T-helper 17 cell (primary cell): ENCODE measurements at regions not wholly inside any gene's neighbourhood (a gene's known extent, or its start where the extent isn't known, plus 50 kb on each side); places are given as distances from the start of the nearest gene placed in this dataset.

Experiments used
- ATAC-seq: fragments of 150-1000 bp; cut with Tn5 transposase; 2 replicates; pipeline ENCODE4 v1.10.0; 2021; ENCODE audit warnings: mild to moderate bottlenecking, moderate library complexity
- DNase-seq, 3 donors: peaks; one replicate each; pipeline versions ENCODE4 v3.0.0 to v3.0.0-alpha.2; 2020 to 2021
- H3K9me3 ChIP-seq: one replicate; pipeline ENCODE4 v1.7.0; 2013; ENCODE audit warnings: low read length, mild to moderate bottlenecking; ENCODE audit not compliant: control insufficient read depth, poor library complexity, severe bottlenecking
- H3K27ac Mint-ChIP-seq: one replicate; pipeline ENCODE4 v1.8.0; 2022; ENCODE audit warnings: mild to moderate bottlenecking, moderate library complexity, mixed read lengths
- H3K27me3 Mint-ChIP-seq: one replicate; pipeline ENCODE4 v1.8.0; 2022; ENCODE audit warnings: mixed read lengths
- H3K36me3 Mint-ChIP-seq: one replicate; pipeline ENCODE4 v1.8.0; 2022; ENCODE audit warnings: low read depth, mixed read lengths
- H3K4me1 Mint-ChIP-seq: one replicate; pipeline ENCODE4 v1.8.0; 2022; ENCODE audit warnings: mild to moderate bottlenecking, mixed read lengths
- H3K4me3 Mint-ChIP-seq: one replicate; pipeline ENCODE4 v1.8.0; 2022; ENCODE audit warnings: mild to moderate bottlenecking, moderate library complexity, mixed read lengths

DNA sequence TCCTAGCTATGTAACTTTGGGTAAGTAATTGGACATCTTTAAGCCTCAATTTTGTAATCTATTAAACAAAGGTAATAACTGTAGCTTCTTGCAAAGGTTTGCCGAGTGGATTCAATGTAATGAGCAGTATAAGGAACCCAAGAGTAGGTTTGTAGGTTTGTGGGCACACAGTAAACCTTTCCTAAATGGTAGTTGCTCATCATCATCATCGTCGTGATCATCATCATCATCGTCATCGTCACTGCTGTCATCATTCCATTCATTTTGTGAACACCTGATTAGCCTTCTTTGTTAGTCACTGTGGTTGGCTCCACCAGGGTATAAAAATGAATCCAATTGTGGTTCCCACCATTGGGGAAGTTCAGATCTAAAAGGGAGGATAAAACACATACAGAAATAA is 223.1 kb upstream of the KIRREL3 start:
- H3K9me3 ChIP-seq = no peaks in the 10 kb centered on the region
- DNase-seq (no peak), ATAC-seq (no peak)
- H3K27ac Mint-ChIP-seq = no peak overlapping the region
- no peak overlapping the region for H3K4me3 Mint-ChIP-seq
- no peaks in the 10 kb centered on the region for H3K4me1 Mint-ChIP-seq
- H3K27me3 Mint-ChIP-seq = no peaks in the 10 kb centered on the region
- no peaks in the 10 kb centered on the region for H3K36me3 Mint-ChIP-seq

- DNase-seq (no peak), ATAC-seq (no peak)
- Mint-ChIP-seq H3K4me3 (no peak overlapping the region), H3K36me3 (no peaks in the 10 kb centered on the region), H3K4me1 (no peaks in the 10 kb centered on the region), H3K27me3 (no peaks in the 10 kb centered on the region), H3K27ac (no peak overlapping the region)
- H3K9me3 ChIP-seq = no peaks in the 10 kb centered on the region
These were observed 222.5 kb upstream of the KIRREL3 start for GRCh38 chr11:127223026-127223425.

DNA sequence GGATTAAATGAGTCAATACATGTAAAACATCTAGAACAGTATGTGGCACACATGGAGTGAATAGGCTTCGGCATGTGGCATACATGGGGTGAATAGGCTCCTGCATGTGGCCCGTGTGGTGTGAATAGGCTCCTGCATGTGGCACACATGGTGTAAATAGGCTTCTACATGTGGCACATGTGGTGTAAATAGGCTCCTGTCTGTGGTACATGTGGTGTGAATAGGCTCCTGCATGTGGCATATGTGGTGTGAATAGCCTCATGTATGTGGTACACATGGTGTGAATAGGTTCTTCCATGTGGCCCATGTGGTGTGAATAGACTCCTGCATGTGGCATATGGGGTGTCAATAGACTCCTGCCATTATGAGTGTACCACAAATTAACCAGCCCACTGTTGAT is 219.1 kb upstream of the KIRREL3 start:
- H3K9me3 ChIP-seq = no peaks in the 10 kb centered on the region
- Mint-ChIP-seq H3K4me1 (no peaks in the 10 kb centered on the region), H3K27ac (no peak overlapping the region), H3K4me3 (no peak overlapping the region), H3K27me3 (no peaks in the 10 kb centered on the region), H3K36me3 (no peaks in the 10 kb centered on the region)
- DNase-seq (no peak), ATAC-seq (no peak)

GRCh38 chr11:127218275-127218608 is 217.7 kb upstream of the KIRREL3 start:
- Mint-ChIP-seq H3K4me1 (no peaks in the 10 kb centered on the region), H3K27me3 (no peaks in the 10 kb centered on the region), H3K27ac (no peak overlapping the region), H3K36me3 (no peaks in the 10 kb centered on the region), H3K4me3 (no peak overlapping the region)
- DNase-seq = no peak
- ATAC-seq = no peak
- no peaks in the 10 kb centered on the region for H3K9me3 ChIP-seq

DNA sequence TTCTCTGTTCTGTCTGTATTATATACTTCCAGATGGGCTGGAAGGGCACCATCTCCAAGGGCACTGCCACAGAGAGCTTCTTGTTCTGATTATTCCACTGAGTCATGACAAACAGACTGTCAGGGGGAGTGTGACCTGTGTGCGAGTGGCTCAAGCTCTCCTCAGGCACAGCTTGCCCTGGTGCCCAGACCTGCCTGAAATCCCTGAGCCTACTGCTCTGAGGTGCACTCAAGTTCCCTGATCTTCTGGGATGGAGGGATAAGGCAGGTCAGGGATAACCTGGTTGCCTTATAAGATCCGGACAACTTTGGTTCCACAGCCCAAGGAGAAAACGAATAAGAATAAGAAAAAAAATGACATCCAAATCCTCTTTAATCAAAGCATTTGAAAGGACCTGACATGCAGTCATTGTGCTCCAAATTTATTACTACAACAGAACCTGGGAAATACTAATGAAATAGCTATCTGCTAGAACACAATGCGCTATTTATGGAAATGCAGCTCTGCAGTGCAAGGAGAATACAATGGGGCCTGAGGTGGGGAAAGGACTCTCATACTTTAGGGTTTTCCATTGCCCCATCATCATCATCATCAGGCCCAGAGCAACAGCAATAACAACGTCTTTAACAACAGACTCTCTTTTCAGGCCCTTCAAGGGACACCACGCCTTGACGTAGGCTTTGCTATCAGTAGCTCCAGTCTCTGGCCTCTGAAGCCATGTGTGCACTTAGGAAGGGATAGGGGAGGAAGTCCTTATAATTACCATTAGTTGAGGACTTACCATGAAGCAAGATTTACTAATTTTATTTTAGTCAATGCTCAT is 217.1 kb upstream of the KIRREL3 start:
- ATAC-seq = no peak
- Mint-ChIP-seq H3K4me1 (no peaks in the 10 kb centered on the region), H3K36me3 (no peaks in the 10 kb centered on the region), H3K4me3 (no peak overlapping the region), H3K27me3 (no peaks in the 10 kb centered on the region), H3K27ac (no peak overlapping the region)
- no peaks in the 10 kb centered on the region for H3K9me3 ChIP-seq
- no peak for DNase-seq

- ATAC-seq (no peak), DNase-seq (no peak)
- Mint-ChIP-seq H3K27ac (no peak overlapping the region), H3K4me1 (peaks cover 2% of the 10 kb centered on the region), H3K36me3 (no peaks in the 10 kb centered on the region), H3K27me3 (no peaks in the 10 kb centered on the region), H3K4me3 (no peak overlapping the region)
- no peaks in the 10 kb centered on the region for H3K9me3 ChIP-seq
These were observed 205.2 kb upstream of the KIRREL3 start for GRCh38 chr11:127205688-127206217.

- no peaks in the 10 kb centered on the region for H3K9me3 ChIP-seq
- no peak overlapping the region for H3K4me3 Mint-ChIP-seq
- no peaks in the 10 kb centered on the region for H3K36me3 Mint-ChIP-seq
- no peaks in the 10 kb centered on the region for H3K27me3 Mint-ChIP-seq
- ATAC-seq = no peak
- DNase-seq = no peak
- H3K4me1 Mint-ChIP-seq = no peaks in the 10 kb centered on the region
- H3K27ac Mint-ChIP-seq = no peak overlapping the region
These were observed 202.9 kb upstream of the KIRREL3 start for GRCh38 chr11:127203490-127203889.

DNA sequence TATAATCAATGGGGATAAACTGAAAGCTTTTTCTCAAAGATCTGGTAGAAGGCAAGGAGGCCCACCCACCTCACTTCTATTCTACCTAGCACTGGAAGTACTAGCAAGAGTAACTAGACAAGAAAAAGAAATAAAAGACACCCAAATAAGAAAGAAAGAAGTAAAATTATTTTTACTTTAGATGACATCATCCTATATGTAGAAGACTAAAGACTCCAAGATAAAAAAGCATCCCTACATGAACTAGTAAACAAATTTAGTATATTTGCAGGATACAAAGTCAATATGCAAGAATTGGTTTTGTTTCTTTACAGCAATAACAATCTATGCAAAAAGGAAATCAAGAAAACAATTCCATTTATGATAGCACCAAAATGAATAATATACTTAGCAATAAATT is 201.5 kb upstream of the KIRREL3 start:
- ATAC-seq = no peak
- H3K4me3 Mint-ChIP-seq = no peak overlapping the region
- H3K27me3 Mint-ChIP-seq = no peaks in the 10 kb centered on the region

DNA sequence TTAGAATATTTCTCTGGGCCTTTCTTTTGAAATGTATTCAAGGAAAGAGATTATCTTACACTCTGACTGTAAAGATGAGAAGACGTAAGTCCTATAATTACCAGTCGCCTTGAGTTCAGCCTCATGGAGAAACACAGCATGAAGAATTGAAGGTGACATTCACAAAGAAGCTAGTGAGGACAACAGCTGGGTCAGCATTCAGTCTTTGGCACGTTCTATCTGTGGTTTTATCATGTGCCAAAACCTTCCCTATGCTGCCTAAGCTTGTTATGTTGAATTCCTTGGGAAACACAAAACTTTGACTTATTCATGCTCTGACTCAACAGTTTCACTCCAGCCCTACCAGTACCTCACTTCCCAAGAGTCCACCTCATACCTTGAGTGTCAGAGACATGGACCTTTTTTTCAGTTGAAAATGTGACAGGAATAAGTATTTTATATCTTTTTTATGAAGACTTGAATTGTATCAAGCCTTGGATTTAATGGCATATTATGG is 198.8 kb upstream of the KIRREL3 start:
- Mint-ChIP-seq H3K4me3 (no peak overlapping the region), H3K4me1 (no peaks in the 10 kb centered on the region), H3K27ac (no peak overlapping the region), H3K27me3 (no peaks in the 10 kb centered on the region), H3K36me3 (no peaks in the 10 kb centered on the region)
- ATAC-seq = no peak
- H3K9me3 ChIP-seq = no peaks in the 10 kb centered on the region
- no peak for DNase-seq

More for the DNA sequence above, 201.5 kb upstream of the KIRREL3 start:
- Mint-ChIP-seq H3K36me3 (no peaks in the 10 kb centered on the region), H3K4me1 (no peaks in the 10 kb centered on the region), H3K27ac (no peak overlapping the region)
- DNase-seq = no peak
- H3K9me3 ChIP-seq = no peaks in the 10 kb centered on the region

GRCh38 chr11:127195501-127196120 is 195.0 kb upstream of the KIRREL3 start:
- ATAC-seq (no peak), DNase-seq (no peak)
- no peaks in the 10 kb centered on the region for H3K36me3 Mint-ChIP-seq
- H3K9me3 ChIP-seq = no peaks in the 10 kb centered on the region
- no peaks in the 10 kb centered on the region for H3K4me1 Mint-ChIP-seq
- H3K4me3 Mint-ChIP-seq = no peak overlapping the region
- H3K27ac Mint-ChIP-seq = no peak overlapping the region
- H3K27me3 Mint-ChIP-seq = no peaks in the 10 kb centered on the region

DNA sequence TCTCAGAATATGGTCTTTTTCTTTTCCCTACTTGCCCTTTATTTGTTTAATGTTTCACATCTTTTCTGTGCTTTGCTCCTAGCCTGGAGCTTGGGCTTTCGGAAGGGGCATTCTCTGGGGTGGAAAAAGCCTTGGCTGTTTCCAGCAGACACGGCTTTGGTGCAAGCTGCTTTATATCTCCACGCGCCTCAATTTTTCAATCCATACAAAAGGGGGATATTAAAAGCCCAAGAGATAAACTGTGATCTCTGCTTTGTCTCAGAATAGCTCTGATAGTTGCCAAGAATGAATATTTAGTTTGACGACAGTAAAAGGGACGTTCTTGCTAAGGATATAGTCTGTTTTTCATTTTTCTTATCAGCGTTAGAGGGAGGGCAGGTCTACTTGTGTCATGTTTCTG is 194.0 kb upstream of the KIRREL3 start:
- ATAC-seq (no peak), DNase-seq (no peak)
- H3K9me3 ChIP-seq = no peaks in the 10 kb centered on the region
- Mint-ChIP-seq H3K4me1 (no peaks in the 10 kb centered on the region), H3K27ac (no peak overlapping the region), H3K27me3 (no peaks in the 10 kb centered on the region), H3K36me3 (no peaks in the 10 kb centered on the region), H3K4me3 (no peak overlapping the region)

DNA sequence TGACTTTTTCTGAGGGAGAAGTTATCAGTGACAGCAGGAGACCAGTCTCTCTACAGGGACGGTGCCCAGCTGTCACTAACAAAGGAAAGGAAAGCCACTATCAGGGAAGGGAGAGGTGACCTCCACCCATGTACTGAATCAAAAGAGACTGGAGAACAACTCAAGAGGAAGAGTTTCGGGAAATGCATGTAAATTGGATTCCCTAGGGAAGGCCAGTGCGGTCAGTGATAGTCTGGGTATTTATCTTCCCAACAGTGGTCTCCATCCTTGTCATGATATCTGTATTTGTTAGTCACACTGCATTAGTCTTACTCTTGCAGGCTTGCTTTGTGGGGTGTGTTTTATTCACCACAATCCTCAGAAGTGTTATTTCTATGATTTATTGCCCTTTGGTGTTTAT is 193.4 kb upstream of the KIRREL3 start:
- DNase-seq = no peak
- Mint-ChIP-seq H3K4me3 (no peak overlapping the region), H3K4me1 (no peaks in the 10 kb centered on the region), H3K27me3 (no peaks in the 10 kb centered on the region), H3K27ac (no peak overlapping the region), H3K36me3 (no peaks in the 10 kb centered on the region)
- no peaks in the 10 kb centered on the region for H3K9me3 ChIP-seq
- ATAC-seq = no peak

DNA sequence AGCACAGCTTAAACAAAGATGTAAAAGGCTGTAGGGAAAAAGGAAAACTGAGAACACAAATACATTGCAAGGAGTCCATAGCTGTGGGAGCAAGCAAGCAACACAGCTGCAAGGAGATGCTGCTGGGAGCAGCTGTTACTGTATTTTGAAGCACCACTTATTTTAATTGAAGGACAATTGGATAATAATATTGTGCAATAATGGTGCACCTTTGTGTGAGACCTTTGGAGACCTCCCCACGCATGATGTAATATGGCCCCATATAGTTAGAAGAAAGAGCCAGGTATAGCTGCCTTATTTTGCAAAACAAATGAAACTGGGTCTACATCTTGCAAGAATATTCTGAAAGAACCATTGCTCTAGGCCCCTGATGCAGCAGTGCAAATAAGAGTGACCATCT is 191.1 kb upstream of the KIRREL3 start:
- no peak overlapping the region for H3K4me3 Mint-ChIP-seq
- H3K4me1 Mint-ChIP-seq = no peaks in the 10 kb centered on the region
- ATAC-seq (no peak), DNase-seq (no peak)
- no peaks in the 10 kb centered on the region for H3K9me3 ChIP-seq
- H3K36me3 Mint-ChIP-seq = no peaks in the 10 kb centered on the region
- H3K27me3 Mint-ChIP-seq = no peaks in the 10 kb centered on the region
- H3K27ac Mint-ChIP-seq = no peak overlapping the region

GRCh38 chr11:127191261-127191660 is 190.7 kb upstream of the KIRREL3 start:
- no peaks in the 10 kb centered on the region for H3K4me1 Mint-ChIP-seq
- no peaks in the 10 kb centered on the region for H3K9me3 ChIP-seq
- no peaks in the 10 kb centered on the region for H3K27me3 Mint-ChIP-seq
- H3K36me3 Mint-ChIP-seq = no peaks in the 10 kb centered on the region
- no peak overlapping the region for H3K4me3 Mint-ChIP-seq
- no peak for ATAC-seq
- DNase-seq = no peak
- H3K27ac Mint-ChIP-seq = no peak overlapping the region
